ENCODE measurements at regions not wholly inside any gene's neighbourhood (a gene's known extent, or its start where the extent isn't known, plus 50 kb on each side); places are given as distances from the start of the nearest gene placed in this dataset.

- TF ChIP-seq, protein P1, sequence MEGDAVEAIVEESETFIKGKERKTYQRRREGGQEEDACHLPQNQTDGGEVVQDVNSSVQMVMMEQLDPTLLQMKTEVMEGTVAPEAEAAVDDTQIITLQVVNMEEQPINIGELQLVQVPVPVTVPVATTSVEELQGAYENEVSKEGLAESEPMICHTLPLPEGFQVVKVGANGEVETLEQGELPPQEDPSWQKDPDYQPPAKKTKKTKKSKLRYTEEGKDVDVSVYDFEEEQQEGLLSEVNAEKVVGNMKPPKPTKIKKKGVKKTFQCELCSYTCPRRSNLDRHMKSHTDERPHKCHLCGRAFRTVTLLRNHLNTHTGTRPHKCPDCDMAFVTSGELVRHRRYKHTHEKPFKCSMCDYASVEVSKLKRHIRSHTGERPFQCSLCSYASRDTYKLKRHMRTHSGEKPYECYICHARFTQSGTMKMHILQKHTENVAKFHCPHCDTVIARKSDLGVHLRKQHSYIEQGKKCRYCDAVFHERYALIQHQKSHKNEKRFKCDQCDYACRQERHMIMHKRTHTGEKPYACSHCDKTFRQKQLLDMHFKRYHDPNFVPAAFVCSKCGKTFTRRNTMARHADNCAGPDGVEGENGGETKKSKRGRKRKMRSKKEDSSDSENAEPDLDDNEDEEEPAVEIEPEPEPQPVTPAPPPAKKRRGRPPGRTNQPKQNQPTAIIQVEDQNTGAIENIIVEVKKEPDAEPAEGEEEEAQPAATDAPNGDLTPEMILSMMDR (IDR thresholded peaks at IDR 0.05; ENCODE audit: borderline replicate concordance, extremely low read depth, low read length, poor library complexity, severe bottlenecking), result no peak
- TF ChIP-seq EZH2 (IDR thresholded peaks at IDR 0.05; ENCODE audit: borderline replicate concordance, low read depth, low read length, severe bottlenecking), result no peak
Measured at GRCh38 chr12:118921761-118922160, 59.6 kb upstream of the SRRM4 start.
